Endothelial cell of umbilical vein (primary cell): ENCODE measurements at regions not wholly inside any gene's neighbourhood (a gene's known extent, or its start where the extent isn't known, plus 50 kb on each side); places are given as distances from the start of the nearest gene placed in this dataset.

Experiments
- BruUV-seq: library from RNA; stranded (reverse); fragments of 400-500 nt; replicated peaks from 2 replicates; lab custom pipeline; 2021; lab: Mats Ljungman, UMichigan
- CTCF ChIA-PET: fragments of 300-600, 350-600 bp; sonication (Branson Sonifier 250); formaldehyde crosslinking; loops from one replicate; lab custom pipeline; 2021; ENCODE audit warnings: antibody characterized with exemption, inconsistent platforms; lab: Charles Lee
- POLR2A ChIA-PET: fragments of 300-600, 350-600 bp; sonication (Branson Sonifier 250); formaldehyde crosslinking; loops from one replicate; lab custom pipeline; 2021; ENCODE audit warnings: antibody characterized with exemption, inconsistent platforms; lab: Charles Lee
- DNase-seq: peaks from one replicate; pipeline ENCODE4 v3.0.0-alpha.2; 2011; ENCODE audit warnings: low read depth, low spot score
- FAIRE-seq: peaks from 2 replicates; lab custom pipeline; 2011; peaks lifted over from hg19 to GRCh38; lab: Jason Lieb, UNC
- H2AFZ ChIP-seq: 2 replicates; pipeline ENCODE4 v1.6.0; 2012; ENCODE audit warnings: low read depth, low read length, control low read depth, inconsistent platforms
- H3K27ac ChIP-seq: 2 replicates; pipeline ENCODE4 v1.5.1; 2011; ENCODE audit warnings: low read depth, mild to moderate bottlenecking, control low read depth, low read length, moderate library complexity; ENCODE audit not compliant: insufficient read depth
- H3K27me3 ChIP-seq, 2 experiments: 2 replicates each; pipeline versions ENCODE4 v1.6.0 to v1.6.1; 2011; ENCODE audit warnings: low read length in 2 of 2, mixed read lengths in 1 of 2; ENCODE audit not compliant: control insufficient read depth in 2 of 2, insufficient read depth in 2 of 2
- H3K36me3 ChIP-seq, 2 experiments: 2 replicates in 1 of 2; 3 replicates in 1 of 2; pipeline ENCODE4 v1.5.1; 2011; ENCODE audit warnings: low read length in 2 of 2, mild to moderate bottlenecking in 1 of 2, moderate library complexity in 1 of 2; ENCODE audit not compliant: control insufficient read depth in 2 of 2, insufficient read depth in 2 of 2; ENCODE audit errors: extremely low read depth in 1 of 2
- H3K4me1 ChIP-seq: 3 replicates; pipeline ENCODE4 v1.5.1; 2011; ENCODE audit warnings: mild to moderate bottlenecking, low read length; ENCODE audit not compliant: control insufficient read depth, insufficient read depth; ENCODE audit errors: extremely low read depth
- H3K4me2 ChIP-seq: 2 replicates; pipeline ENCODE4 v1.6.1; 2011; ENCODE audit warnings: low read length, control low read depth, mixed read lengths; ENCODE audit not compliant: insufficient read depth
- H3K4me3 ChIP-seq, 3 experiments: fragments of 200-600 bp in 1 of 3; sonication (generic), shearing (Covaris generic) in 1 of 3; replicated peaks in 1 of 3; 2 replicates each; pipeline ENCODE4 v1.5.1; 2011 to 2016; ENCODE audit warnings: control low read depth in 3 of 3, low read length in 3 of 3, mild to moderate bottlenecking in 2 of 3, inconsistent platforms in 1 of 3, low read depth in 1 of 3, moderate library complexity in 1 of 3; ENCODE audit not compliant: insufficient read depth in 1 of 3
- H3K79me2 ChIP-seq: 2 replicates; pipeline ENCODE4 v1.6.0; 2012; ENCODE audit warnings: low read length, inconsistent platforms; ENCODE audit not compliant: control insufficient read depth, insufficient read depth
- H3K9ac ChIP-seq: replicated peaks from 2 replicates; pipeline ENCODE3; 2011; ENCODE audit warnings: low read length, control low read depth; ENCODE audit not compliant: insufficient read depth; ENCODE audit errors: extremely low read depth
- H3K9me1 ChIP-seq: replicated peaks from 3 replicates; pipeline ENCODE4 v1.6.0; 2011; ENCODE audit warnings: mild to moderate bottlenecking, low read length; ENCODE audit not compliant: control insufficient read depth, insufficient read depth; ENCODE audit errors: extremely low read depth
- H3K9me3 ChIP-seq: replicated peaks from 2 replicates; pipeline ENCODE4 v1.5.1; 2012; ENCODE audit warnings: low read length, inconsistent platforms; ENCODE audit not compliant: control insufficient read depth, insufficient read depth
- H4K20me1 ChIP-seq: replicated peaks from 2 replicates; pipeline ENCODE3; 2011; ENCODE audit warnings: mild to moderate bottlenecking, low read length; ENCODE audit not compliant: control insufficient read depth, insufficient read depth; ENCODE audit errors: extremely low read depth
- EZH2 ChIP-seq: IDR thresholded peaks from 2 replicates; pipeline ENCODE4 v1.6.1; 2012; ENCODE audit warnings: borderline replicate concordance, low read depth, mild to moderate bottlenecking, moderate library complexity, low read length, inconsistent platforms; ENCODE audit not compliant: severe bottlenecking
- FOS ChIP-seq: IDR thresholded peaks from 2 replicates; pipeline ENCODE4 v1.6.1; 2011; ENCODE audit warnings: mild to moderate bottlenecking, low read length, moderate library complexity, borderline replicate concordance; ENCODE audit not compliant: insufficient read depth
- GATA2 ChIP-seq: IDR thresholded peaks from 2 replicates; pipeline ENCODE4 v1.7.0; 2011; ENCODE audit warnings: low read depth, mild to moderate bottlenecking, moderate library complexity, mixed read lengths, low read length; ENCODE audit not compliant: insufficient read length, insufficient read depth
- JUN ChIP-seq: IDR thresholded peaks from 2 replicates; pipeline ENCODE4 v1.6.1; 2011; ENCODE audit warnings: borderline replicate concordance, low read depth; ENCODE audit not compliant: insufficient read length, insufficient read depth
- MYC ChIP-seq: IDR thresholded peaks from one replicate; pipeline ENCODE4 v1.6.1; 2011; ENCODE audit warnings: mild to moderate bottlenecking, low read depth, low read length
- POLR2A ChIP-seq: IDR thresholded peaks from 2 replicates; pipeline ENCODE4 v1.6.1; 2012; ENCODE audit warnings: low read depth, mild to moderate bottlenecking, control low read depth, low read length
- POLR2AphosphoS5 ChIP-seq: IDR thresholded peaks from 2 replicates; pipeline ENCODE4 v1.6.1; 2012; ENCODE audit warnings: low read depth, mild to moderate bottlenecking, control low read depth, low read length, moderate library complexity; ENCODE audit not compliant: insufficient read depth
- dilution Hi-C: fragments of 300-500 bp; cut with MboI; formaldehyde crosslinking; loops from one replicate; pipeline ENCODE4 v1.15.0; 2019; ENCODE audit warnings: low sequenced_read_pairs; ENCODE audit not compliant: extremely low pct_ligation_motif_present
- intact Hi-C: fragments of 100-400 bp; cut with micrococcal nuclease; formaldehyde crosslinking; loops from one replicate; pipeline ENCODE4 v1.10.0; 2022
- TF ChIP-seq, protein P1 (sequence below), 2 donors: IDR thresholded peaks; 1 replicate in 1 of 2; 2 replicates in 1 of 2; pipeline ENCODE4 v1.5.1; 2011; ENCODE audit warnings: low read length in 2 of 2, mild to moderate bottlenecking in 2 of 2, moderate library complexity in 2 of 2, control low read depth in 1 of 2, inconsistent platforms in 1 of 2, low read depth in 1 of 2; ENCODE audit not compliant: insufficient read depth in 1 of 2; ENCODE audit errors: extremely low read depth in 1 of 2
- TF ChIP-seq, protein P2 (sequence below): IDR thresholded peaks from 2 replicates; pipeline ENCODE4 v1.6.1; 2011; ENCODE audit not compliant: insufficient read depth, insufficient read length

DNA sequence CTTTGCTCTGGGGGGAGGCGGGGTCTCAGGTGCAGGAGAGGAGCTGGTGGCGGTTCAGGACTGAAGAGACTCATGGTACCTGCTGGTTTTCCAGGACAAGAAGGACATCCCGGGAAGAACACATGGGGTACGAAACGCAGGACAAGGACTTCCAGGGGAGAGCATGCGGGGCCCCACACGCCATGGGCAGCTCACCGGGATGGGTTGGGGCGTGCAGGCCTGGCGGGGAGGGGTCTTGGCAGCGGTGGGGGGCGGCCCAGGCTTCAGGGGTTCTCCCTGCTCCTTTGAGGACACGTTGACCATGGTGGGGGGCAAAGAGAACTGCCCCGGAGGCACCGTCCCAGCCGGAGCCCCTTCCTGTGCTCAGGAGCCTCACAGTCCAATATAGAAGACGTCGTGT lies 673.2 kb downstream of the BRD1 start:
- Histone ChIP-seq H3K79me2 (no peaks in the 10 kb centered on the region), H3K4me3 (no peak overlapping the region), H3K9me3 (peaks cover 2% of the 10 kb centered on the region), H3K36me3 (no peaks in the 10 kb centered on the region), H3K27ac (no peak overlapping the region), H4K20me1 (no peaks in the 10 kb centered on the region), H3K4me1 (no peaks in the 10 kb centered on the region), H3K27me3 (no peaks in the 10 kb centered on the region), H3K9ac (no peak overlapping the region), H3K9me1 (no peaks in the 10 kb centered on the region), H3K4me2 (no peak overlapping the region), H2AFZ (no peak overlapping the region)
- BruUV-seq, result no TSS peak
- CTCF ChIA-PET, result no interaction called here
- POLR2A ChIA-PET, result no interaction called here
- TF ChIP-seq MYC (no peak), FOS (no peak), GATA2 (no peak), POLR2A (no peak), JUN (no peak), POLR2AphosphoS5 (no peak), EZH2 (no peak)
- TF ChIP-seq, protein P1, sequence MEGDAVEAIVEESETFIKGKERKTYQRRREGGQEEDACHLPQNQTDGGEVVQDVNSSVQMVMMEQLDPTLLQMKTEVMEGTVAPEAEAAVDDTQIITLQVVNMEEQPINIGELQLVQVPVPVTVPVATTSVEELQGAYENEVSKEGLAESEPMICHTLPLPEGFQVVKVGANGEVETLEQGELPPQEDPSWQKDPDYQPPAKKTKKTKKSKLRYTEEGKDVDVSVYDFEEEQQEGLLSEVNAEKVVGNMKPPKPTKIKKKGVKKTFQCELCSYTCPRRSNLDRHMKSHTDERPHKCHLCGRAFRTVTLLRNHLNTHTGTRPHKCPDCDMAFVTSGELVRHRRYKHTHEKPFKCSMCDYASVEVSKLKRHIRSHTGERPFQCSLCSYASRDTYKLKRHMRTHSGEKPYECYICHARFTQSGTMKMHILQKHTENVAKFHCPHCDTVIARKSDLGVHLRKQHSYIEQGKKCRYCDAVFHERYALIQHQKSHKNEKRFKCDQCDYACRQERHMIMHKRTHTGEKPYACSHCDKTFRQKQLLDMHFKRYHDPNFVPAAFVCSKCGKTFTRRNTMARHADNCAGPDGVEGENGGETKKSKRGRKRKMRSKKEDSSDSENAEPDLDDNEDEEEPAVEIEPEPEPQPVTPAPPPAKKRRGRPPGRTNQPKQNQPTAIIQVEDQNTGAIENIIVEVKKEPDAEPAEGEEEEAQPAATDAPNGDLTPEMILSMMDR (IDR thresholded peaks at IDR 0.05; ENCODE audit: extremely low read depth in 1 of 2, insufficient read depth in 1 of 2, low read depth in 1 of 2, low read length in 2 of 2), result no peak
- TF ChIP-seq, protein P2, sequence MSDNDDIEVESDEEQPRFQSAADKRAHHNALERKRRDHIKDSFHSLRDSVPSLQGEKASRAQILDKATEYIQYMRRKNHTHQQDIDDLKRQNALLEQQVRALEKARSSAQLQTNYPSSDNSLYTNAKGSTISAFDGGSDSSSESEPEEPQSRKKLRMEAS, result no peak
- dilution Hi-C loops (no loop called here), intact Hi-C loops (no loop called here)
- DNase-seq (no peak), FAIRE-seq (no peak)
